H1 (cell line): ENCODE measurements at regions not wholly inside any gene's neighbourhood (a gene's known extent, or its start where the extent isn't known, plus 50 kb on each side); places are given as distances from the start of the nearest gene placed in this dataset.

Source experiments
- CTCF ChIA-PET: fragments of 300-600 bp; sonication (Branson Sonifier 250); formaldehyde crosslinking; loops from one replicate; lab custom pipeline; 2021; ENCODE audit not compliant: partially characterized antibody; lab: Charles Lee
- POLR2A ChIA-PET: fragments of 300-600 bp; sonication (Branson Sonifier 250); formaldehyde crosslinking; loops from one replicate; lab custom pipeline; 2021; ENCODE audit warnings: inconsistent platforms; ENCODE audit not compliant: partially characterized antibody; lab: Charles Lee
- DNase-seq, 2 experiments: peaks; one replicate each; pipeline versions ENCODE4 v3.0.0 to v3.0.0-alpha.2; 2010 to 2022; ENCODE audit warnings: low spot score in 2 of 2, low read depth in 1 of 2, mixed read lengths in 1 of 2
- FAIRE-seq: peaks from 2 replicates; lab custom pipeline; 2011; peaks lifted over from hg19 to GRCh38; lab: Jason Lieb, UNC
- H2AFZ ChIP-seq: 2 replicates; pipeline ENCODE4 v1.8.1; 2012; ENCODE audit warnings: low read length, inconsistent platforms
- H2AK5ac ChIP-seq: 2 replicates; pipeline ENCODE4 v1.6.1; 2013; ENCODE audit warnings: low read depth, low read length
- H2BK120ac ChIP-seq: replicated peaks from 2 replicates; pipeline ENCODE3; 2013; ENCODE audit warnings: low read depth, low read length, inconsistent platforms
- H2BK12ac ChIP-seq: 2 replicates; pipeline ENCODE4 v1.6.1; 2013; ENCODE audit warnings: low read depth, low read length
- H2BK15ac ChIP-seq: 2 replicates; pipeline ENCODE4 v1.6.1; 2013; ENCODE audit warnings: low read length
- H2BK20ac ChIP-seq: 2 replicates; pipeline ENCODE4 v1.6.1; 2013; ENCODE audit warnings: low read length
- H2BK5ac ChIP-seq: 2 replicates; pipeline ENCODE4 v1.6.1; 2013; ENCODE audit warnings: low read depth, low read length
- H3K14ac ChIP-seq: 2 replicates; pipeline ENCODE4 v1.6.1; 2013; ENCODE audit warnings: inconsistent platforms; ENCODE audit not compliant: insufficient read length
- H3K18ac ChIP-seq: 2 replicates; pipeline ENCODE4 v1.6.1; 2013; ENCODE audit warnings: low read length; ENCODE audit errors: extremely low read depth
- H3K23ac ChIP-seq: 2 replicates; pipeline ENCODE4 v1.6.1; 2013; ENCODE audit warnings: inconsistent platforms; ENCODE audit not compliant: insufficient read length
- H3K23me2 ChIP-seq: 2 replicates; pipeline ENCODE4 v1.6.1; 2013; ENCODE audit warnings: low read depth, low read length
- H3K27ac ChIP-seq: 2 replicates; pipeline ENCODE4 v1.6.1; 2011; ENCODE audit warnings: low read depth, low read length, inconsistent platforms
- H3K27me3 ChIP-seq, 4 experiments: replicated peaks in 1 of 4; 1 replicate in 1 of 4; 2 replicates in 3 of 4; pipeline versions ENCODE4 v1.6.1 to v1.8.1; 2011 to 2013; ENCODE audit warnings: low read length in 3 of 4, mild to moderate bottlenecking in 3 of 4, inconsistent platforms in 2 of 4, mixed read lengths in 2 of 4, moderate library complexity in 1 of 4; ENCODE audit not compliant: control insufficient read depth in 3 of 4, insufficient read depth in 3 of 4; ENCODE audit errors: extremely low read depth in 1 of 4
- H3K36me3 ChIP-seq, 4 experiments: 2 replicates each; pipeline versions ENCODE4 v1.6.1 to v1.8.1; 2011 to 2013; ENCODE audit warnings: mild to moderate bottlenecking in 4 of 4, low read length in 3 of 4, moderate library complexity in 2 of 4, control low read depth in 1 of 4, inconsistent platforms in 1 of 4; ENCODE audit not compliant: insufficient read depth in 4 of 4, control insufficient read depth in 2 of 4
- H3K4ac ChIP-seq: replicated peaks from 2 replicates; pipeline ENCODE3; 2013; ENCODE audit warnings: low read length, low read depth, mixed read lengths, inconsistent platforms; ENCODE audit not compliant: insufficient read length
- H3K4me1 ChIP-seq, 4 experiments: replicated peaks in 1 of 4; 1 replicate in 1 of 4; 2 replicates in 3 of 4; pipeline versions ENCODE4 v1.6.1 to v1.8.1; 2011 to 2013; ENCODE audit warnings: low read length in 3 of 4, inconsistent platforms in 2 of 4, mixed read lengths in 1 of 4; ENCODE audit not compliant: insufficient read depth in 4 of 4, control insufficient read depth in 3 of 4
- H3K4me2 ChIP-seq, 2 experiments: 2 replicates each; pipeline versions ENCODE4 v1.6.1 to v1.8.1; 2011 to 2013; ENCODE audit warnings: low read depth in 2 of 2, low read length in 2 of 2, control low read depth in 1 of 2, inconsistent platforms in 1 of 2, mild to moderate bottlenecking in 1 of 2; ENCODE audit not compliant: insufficient read depth in 1 of 2
- H3K4me3 ChIP-seq, 4 experiments: fragments of 200-600, 300-600 bp in 1 of 4; sonication (generic), shearing (Covaris generic), sonication (Bioruptor Twin) in 1 of 4; 2 replicates each; pipeline versions ENCODE4 v1.5.1 to v1.8.1; 2011 to 2016; ENCODE audit warnings: low read length in 4 of 4, low read depth in 3 of 4, control low read depth in 2 of 4, inconsistent platforms in 2 of 4, mild to moderate bottlenecking in 2 of 4, mixed read lengths in 1 of 4, moderate library complexity in 1 of 4; ENCODE audit not compliant: insufficient read depth in 2 of 4; ENCODE audit errors: extremely low read depth in 1 of 4
- H3K56ac ChIP-seq: replicated peaks from 2 replicates; pipeline ENCODE3; 2013; ENCODE audit warnings: low read depth, mild to moderate bottlenecking, mixed read lengths, low read length, inconsistent platforms; ENCODE audit not compliant: insufficient read length
- H3K79me1 ChIP-seq: 2 replicates; pipeline ENCODE4 v1.6.1; 2013; ENCODE audit warnings: low read depth, low read length, control low read depth
- H3K79me2 ChIP-seq, 2 experiments: 2 replicates each; pipeline versions ENCODE4 v1.6.1 to v1.8.1; 2012 to 2013; ENCODE audit warnings: low read length in 2 of 2, mild to moderate bottlenecking in 2 of 2, inconsistent platforms in 1 of 2; ENCODE audit not compliant: insufficient read depth in 2 of 2, control insufficient read depth in 1 of 2
- H3K9ac ChIP-seq, 4 experiments: replicated peaks in 1 of 4; 1 replicate in 1 of 4; 2 replicates in 3 of 4; pipeline versions ENCODE4 v1.6.1 to v1.8.1; 2011 to 2013; ENCODE audit warnings: low read depth in 3 of 4, low read length in 3 of 4, control low read depth in 2 of 4, mild to moderate bottlenecking in 2 of 4, moderate library complexity in 2 of 4, inconsistent platforms in 1 of 4; ENCODE audit errors: extremely low read depth in 1 of 4
- H3K9me3 ChIP-seq, 2 experiments: 2 replicates each; pipeline versions ENCODE4 v1.6.1 to v1.8.1; 2012 to 2013; ENCODE audit warnings: mild to moderate bottlenecking in 2 of 2, moderate library complexity in 2 of 2, control low read depth in 1 of 2, inconsistent platforms in 1 of 2, low read depth in 1 of 2, low read length in 1 of 2, mixed read lengths in 1 of 2; ENCODE audit not compliant: insufficient read depth in 2 of 2
- H4K20me1 ChIP-seq, 2 experiments: replicated peaks in 1 of 2; 2 replicates each; pipeline versions ENCODE3 to v1.8.1; 2011 to 2013; ENCODE audit warnings: inconsistent platforms in 2 of 2, low read length in 2 of 2, mild to moderate bottlenecking in 1 of 2; ENCODE audit not compliant: insufficient read depth in 2 of 2, control insufficient read depth in 1 of 2
- H4K5ac ChIP-seq: 2 replicates; pipeline ENCODE4 v1.6.1; 2013; ENCODE audit warnings: low read length, low read depth, mixed read lengths, inconsistent platforms; ENCODE audit not compliant: insufficient read length
- H4K8ac ChIP-seq: 2 replicates; pipeline ENCODE4 v1.8.0; 2013; ENCODE audit warnings: mild to moderate bottlenecking, moderate library complexity, low read length, inconsistent platforms; ENCODE audit not compliant: insufficient read depth; ENCODE audit errors: extremely low read depth
- H4K91ac ChIP-seq: replicated peaks from 2 replicates; pipeline ENCODE3; 2013; ENCODE audit warnings: low read length, mixed read lengths, inconsistent platforms; ENCODE audit not compliant: insufficient read length
- WGBS, 2 experiments: shearing (Covaris generic) in 1 of 2; methylation state at CpG; one replicate each; pipeline versions ENCODE4 v1.1.6 to v1.1.7; 2013 to 2015; ENCODE audit warnings: low lambda C conversion rate in 2 of 2, mixed read lengths in 2 of 2, inconsistent platforms in 1 of 2, low coverage in 1 of 2, missing lambda C conversion rate in 1 of 2; ENCODE audit not compliant: insufficient replicate concordance in 2 of 2, insufficient coverage in 1 of 2, insufficient read length in 1 of 2; ENCODE audit errors: extremely low coverage in 1 of 2, missing lambda C conversion rate in 1 of 2; 5-methylcytosine and 5-hydroxymethylcytosine counted together
- TF ChIP-seq, protein P1 (sequence below): fragments of 300-600 bp; sonication (generic); IDR thresholded peaks from 2 replicates; pipeline ENCODE4 v1.7.1; 2012; ENCODE audit warnings: low read length, moderate library complexity, mild to moderate bottlenecking, inconsistent platforms; ENCODE audit not compliant: insufficient replicate concordance

- Histone ChIP-seq H3K56ac (no peak overlapping the region), H2BK15ac (no peak overlapping the region), H3K9ac (no peak overlapping the region), H3K36me3 (no peaks in the 10 kb centered on the region), H3K4ac (no peak overlapping the region), H2AFZ (no peak overlapping the region), H4K20me1 (no peaks in the 10 kb centered on the region), H2AK5ac (no peak overlapping the region), H3K27me3 (peaks cover 0 to 2% (median 0%) of the 10 kb centered on the region in 4 experiments; a peak in 1 of 7 replicates), H3K18ac (no peak overlapping the region), H3K79me1 (no peaks in the 10 kb centered on the region), H3K23ac (no peak overlapping the region), H4K91ac (no peak overlapping the region), H3K14ac (no peak overlapping the region), H4K5ac (no peak overlapping the region), H3K27ac (no peak overlapping the region), H3K23me2 (no peaks in the 10 kb centered on the region), H2BK12ac (no peak overlapping the region), H2BK20ac (no peak overlapping the region), H3K4me1 (no peaks in the 10 kb centered on the region), H3K4me3 (no peak overlapping the region), H3K4me2 (no peak overlapping the region), H3K9me3 (no peaks in the 10 kb centered on the region), H3K79me2 (no peaks in the 10 kb centered on the region), H2BK120ac (no peak overlapping the region), H2BK5ac (no peak overlapping the region), H4K8ac (no peak overlapping the region)
- FAIRE-seq: no peak
- CTCF ChIA-PET: interaction anchor here (1.5 kb wide), 1 partner anchor 21 kb away, joined by 4 read pairs; no protein-coding TSS in a partner anchor
- POLR2A ChIA-PET: no interaction called here
- no peak for DNase-seq
- WGBS, 2 experiments: 88% methylated on average over 8 of the region's 8 CpGs; no CpG with 5 or more reads in 1 of the 2 experiments
- TF ChIP-seq, protein P1, sequence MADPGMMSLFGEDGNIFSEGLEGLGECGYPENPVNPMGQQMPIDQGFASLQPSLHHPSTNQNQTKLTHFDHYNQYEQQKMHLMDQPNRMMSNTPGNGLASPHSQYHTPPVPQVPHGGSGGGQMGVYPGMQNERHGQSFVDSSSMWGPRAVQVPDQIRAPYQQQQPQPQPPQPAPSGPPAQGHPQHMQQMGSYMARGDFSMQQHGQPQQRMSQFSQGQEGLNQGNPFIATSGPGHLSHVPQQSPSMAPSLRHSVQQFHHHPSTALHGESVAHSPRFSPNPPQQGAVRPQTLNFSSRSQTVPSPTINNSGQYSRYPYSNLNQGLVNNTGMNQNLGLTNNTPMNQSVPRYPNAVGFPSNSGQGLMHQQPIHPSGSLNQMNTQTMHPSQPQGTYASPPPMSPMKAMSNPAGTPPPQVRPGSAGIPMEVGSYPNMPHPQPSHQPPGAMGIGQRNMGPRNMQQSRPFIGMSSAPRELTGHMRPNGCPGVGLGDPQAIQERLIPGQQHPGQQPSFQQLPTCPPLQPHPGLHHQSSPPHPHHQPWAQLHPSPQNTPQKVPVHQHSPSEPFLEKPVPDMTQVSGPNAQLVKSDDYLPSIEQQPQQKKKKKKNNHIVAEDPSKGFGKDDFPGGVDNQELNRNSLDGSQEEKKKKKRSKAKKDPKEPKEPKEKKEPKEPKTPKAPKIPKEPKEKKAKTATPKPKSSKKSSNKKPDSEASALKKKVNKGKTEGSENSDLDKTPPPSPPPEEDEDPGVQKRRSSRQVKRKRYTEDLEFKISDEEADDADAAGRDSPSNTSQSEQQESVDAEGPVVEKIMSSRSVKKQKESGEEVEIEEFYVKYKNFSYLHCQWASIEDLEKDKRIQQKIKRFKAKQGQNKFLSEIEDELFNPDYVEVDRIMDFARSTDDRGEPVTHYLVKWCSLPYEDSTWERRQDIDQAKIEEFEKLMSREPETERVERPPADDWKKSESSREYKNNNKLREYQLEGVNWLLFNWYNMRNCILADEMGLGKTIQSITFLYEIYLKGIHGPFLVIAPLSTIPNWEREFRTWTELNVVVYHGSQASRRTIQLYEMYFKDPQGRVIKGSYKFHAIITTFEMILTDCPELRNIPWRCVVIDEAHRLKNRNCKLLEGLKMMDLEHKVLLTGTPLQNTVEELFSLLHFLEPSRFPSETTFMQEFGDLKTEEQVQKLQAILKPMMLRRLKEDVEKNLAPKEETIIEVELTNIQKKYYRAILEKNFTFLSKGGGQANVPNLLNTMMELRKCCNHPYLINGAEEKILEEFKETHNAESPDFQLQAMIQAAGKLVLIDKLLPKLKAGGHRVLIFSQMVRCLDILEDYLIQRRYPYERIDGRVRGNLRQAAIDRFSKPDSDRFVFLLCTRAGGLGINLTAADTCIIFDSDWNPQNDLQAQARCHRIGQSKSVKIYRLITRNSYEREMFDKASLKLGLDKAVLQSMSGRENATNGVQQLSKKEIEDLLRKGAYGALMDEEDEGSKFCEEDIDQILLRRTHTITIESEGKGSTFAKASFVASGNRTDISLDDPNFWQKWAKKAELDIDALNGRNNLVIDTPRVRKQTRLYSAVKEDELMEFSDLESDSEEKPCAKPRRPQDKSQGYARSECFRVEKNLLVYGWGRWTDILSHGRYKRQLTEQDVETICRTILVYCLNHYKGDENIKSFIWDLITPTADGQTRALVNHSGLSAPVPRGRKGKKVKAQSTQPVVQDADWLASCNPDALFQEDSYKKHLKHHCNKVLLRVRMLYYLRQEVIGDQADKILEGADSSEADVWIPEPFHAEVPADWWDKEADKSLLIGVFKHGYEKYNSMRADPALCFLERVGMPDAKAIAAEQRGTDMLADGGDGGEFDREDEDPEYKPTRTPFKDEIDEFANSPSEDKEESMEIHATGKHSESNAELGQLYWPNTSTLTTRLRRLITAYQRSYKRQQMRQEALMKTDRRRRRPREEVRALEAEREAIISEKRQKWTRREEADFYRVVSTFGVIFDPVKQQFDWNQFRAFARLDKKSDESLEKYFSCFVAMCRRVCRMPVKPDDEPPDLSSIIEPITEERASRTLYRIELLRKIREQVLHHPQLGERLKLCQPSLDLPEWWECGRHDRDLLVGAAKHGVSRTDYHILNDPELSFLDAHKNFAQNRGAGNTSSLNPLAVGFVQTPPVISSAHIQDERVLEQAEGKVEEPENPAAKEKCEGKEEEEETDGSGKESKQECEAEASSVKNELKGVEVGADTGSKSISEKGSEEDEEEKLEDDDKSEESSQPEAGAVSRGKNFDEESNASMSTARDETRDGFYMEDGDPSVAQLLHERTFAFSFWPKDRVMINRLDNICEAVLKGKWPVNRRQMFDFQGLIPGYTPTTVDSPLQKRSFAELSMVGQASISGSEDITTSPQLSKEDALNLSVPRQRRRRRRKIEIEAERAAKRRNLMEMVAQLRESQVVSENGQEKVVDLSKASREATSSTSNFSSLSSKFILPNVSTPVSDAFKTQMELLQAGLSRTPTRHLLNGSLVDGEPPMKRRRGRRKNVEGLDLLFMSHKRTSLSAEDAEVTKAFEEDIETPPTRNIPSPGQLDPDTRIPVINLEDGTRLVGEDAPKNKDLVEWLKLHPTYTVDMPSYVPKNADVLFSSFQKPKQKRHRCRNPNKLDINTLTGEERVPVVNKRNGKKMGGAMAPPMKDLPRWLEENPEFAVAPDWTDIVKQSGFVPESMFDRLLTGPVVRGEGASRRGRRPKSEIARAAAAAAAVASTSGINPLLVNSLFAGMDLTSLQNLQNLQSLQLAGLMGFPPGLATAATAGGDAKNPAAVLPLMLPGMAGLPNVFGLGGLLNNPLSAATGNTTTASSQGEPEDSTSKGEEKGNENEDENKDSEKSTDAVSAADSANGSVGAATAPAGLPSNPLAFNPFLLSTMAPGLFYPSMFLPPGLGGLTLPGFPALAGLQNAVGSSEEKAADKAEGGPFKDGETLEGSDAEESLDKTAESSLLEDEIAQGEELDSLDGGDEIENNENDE: no peak
These were observed 338.0 kb upstream of the KAZN start for GRCh38 chr1:14260480-14260879.
